Neural cell (in vitro differentiated cells): ENCODE measurements at regions not wholly inside any gene's neighbourhood (a gene's known extent, or its start where the extent isn't known, plus 50 kb on each side); places are given as distances from the start of the nearest gene placed in this dataset.

ENCODE experiments used
- CTCF ChIP-seq: fragments of 450-650 bp; IDR thresholded peaks from 2 replicates; pipeline ENCODE4 v1.5.1; 2014; ENCODE audit warnings: antibody characterized with exemption, mild to moderate bottlenecking, moderate library complexity; ENCODE audit not compliant: poor library complexity, severe bottlenecking
- EP300 ChIP-seq: fragments of 450-650 bp; conservative IDR thresholded peaks from 2 replicates; pipeline ENCODE4 v1.6.1; 2014; ENCODE audit warnings: antibody characterized with exemption, mild to moderate bottlenecking, moderate library complexity; ENCODE audit not compliant: poor library complexity, severe bottlenecking
- EZH2 ChIP-seq: fragments of 200-600, 300-800 bp; shearing (Covaris generic), sonication (generic); IDR thresholded peaks from 2 replicates; pipeline ENCODE4 v1.6.1; 2014; ENCODE audit warnings: antibody characterized with exemption, low read length, borderline replicate concordance, mild to moderate bottlenecking; ENCODE audit not compliant: insufficient read depth, poor library complexity, severe bottlenecking
- RAD21 ChIP-seq: fragments of 450-650 bp; conservative IDR thresholded peaks from 2 replicates; pipeline ENCODE4 v1.6.1; 2014; ENCODE audit warnings: antibody characterized with exemption, mild to moderate bottlenecking, moderate library complexity
- SMC3 ChIP-seq: fragments of 450-650 bp; conservative IDR thresholded peaks from 2 replicates; pipeline ENCODE4 v1.6.1; 2014; ENCODE audit warnings: antibody characterized with exemption, mild to moderate bottlenecking, moderate library complexity; ENCODE audit not compliant: poor library complexity
- TF ChIP-seq, protein P1 (sequence below): IDR thresholded peaks from 2 replicates; pipeline ENCODE4 v1.6.1; 2012; ENCODE audit warnings: borderline replicate concordance

GRCh38 chr4:166498546-166498945 lies 625.5 kb downstream of the TLL1 start:
- TF ChIP-seq CTCF, result no peak
- no peak for TF ChIP-seq EP300
- TF ChIP-seq EZH2, result no peak
- no peak for TF ChIP-seq SMC3
- no peak for TF ChIP-seq RAD21
- TF ChIP-seq, protein P1, sequence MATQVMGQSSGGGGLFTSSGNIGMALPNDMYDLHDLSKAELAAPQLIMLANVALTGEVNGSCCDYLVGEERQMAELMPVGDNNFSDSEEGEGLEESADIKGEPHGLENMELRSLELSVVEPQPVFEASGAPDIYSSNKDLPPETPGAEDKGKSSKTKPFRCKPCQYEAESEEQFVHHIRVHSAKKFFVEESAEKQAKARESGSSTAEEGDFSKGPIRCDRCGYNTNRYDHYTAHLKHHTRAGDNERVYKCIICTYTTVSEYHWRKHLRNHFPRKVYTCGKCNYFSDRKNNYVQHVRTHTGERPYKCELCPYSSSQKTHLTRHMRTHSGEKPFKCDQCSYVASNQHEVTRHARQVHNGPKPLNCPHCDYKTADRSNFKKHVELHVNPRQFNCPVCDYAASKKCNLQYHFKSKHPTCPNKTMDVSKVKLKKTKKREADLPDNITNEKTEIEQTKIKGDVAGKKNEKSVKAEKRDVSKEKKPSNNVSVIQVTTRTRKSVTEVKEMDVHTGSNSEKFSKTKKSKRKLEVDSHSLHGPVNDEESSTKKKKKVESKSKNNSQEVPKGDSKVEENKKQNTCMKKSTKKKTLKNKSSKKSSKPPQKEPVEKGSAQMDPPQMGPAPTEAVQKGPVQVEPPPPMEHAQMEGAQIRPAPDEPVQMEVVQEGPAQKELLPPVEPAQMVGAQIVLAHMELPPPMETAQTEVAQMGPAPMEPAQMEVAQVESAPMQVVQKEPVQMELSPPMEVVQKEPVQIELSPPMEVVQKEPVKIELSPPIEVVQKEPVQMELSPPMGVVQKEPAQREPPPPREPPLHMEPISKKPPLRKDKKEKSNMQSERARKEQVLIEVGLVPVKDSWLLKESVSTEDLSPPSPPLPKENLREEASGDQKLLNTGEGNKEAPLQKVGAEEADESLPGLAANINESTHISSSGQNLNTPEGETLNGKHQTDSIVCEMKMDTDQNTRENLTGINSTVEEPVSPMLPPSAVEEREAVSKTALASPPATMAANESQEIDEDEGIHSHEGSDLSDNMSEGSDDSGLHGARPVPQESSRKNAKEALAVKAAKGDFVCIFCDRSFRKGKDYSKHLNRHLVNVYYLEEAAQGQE, result no peak
